GM12878 (cell line): ENCODE measurements at regions not wholly inside any gene's neighbourhood (a gene's known extent, or its start where the extent isn't known, plus 50 kb on each side); places are given as distances from the start of the nearest gene placed in this dataset.

ENCODE experiments used
- ATAC-seq: fragments of 200-7000 bp; cut with Tn5 transposase; 3 replicates; pipeline ENCODE4 v1.9.1; 2020; ENCODE audit warnings: mild to moderate bottlenecking, moderate library complexity
- BruUV-seq: library from RNA; stranded (reverse); fragments of 400-500 nt; replicated peaks from 2 replicates; lab custom pipeline; 2021; lab: Mats Ljungman, UMichigan
- CTCF ChIA-PET: fragments of 300-600 bp; sonication (Branson Sonifier 250); formaldehyde crosslinking; extraction: SDS; loops from one replicate; lab custom pipeline; 2021; ENCODE audit warnings: inconsistent platforms; lab: Yijun Ruan, JAX
- POLR2A ChIA-PET: fragments of 350-600 bp; formaldehyde crosslinking; extraction: SDS; loops from one replicate; lab custom pipeline; 2021; ENCODE audit warnings: inconsistent platforms; lab: Charles Lee
- RAD21 ChIA-PET: fragments of 300-600 bp; sonication (Branson Sonifier 250); formaldehyde crosslinking; loops from one replicate; lab custom pipeline; 2023; ENCODE audit warnings: antibody characterized with exemption; ENCODE audit not compliant: unreplicated experiment; lab: Charles Lee
- SMC1A ChIA-PET: fragments of 300-600 bp; sonication (Branson Sonifier 250); formaldehyde crosslinking; loops from one replicate; lab custom pipeline; 2023; ENCODE audit not compliant: unreplicated experiment, uncharacterized antibody; lab: Charles Lee
- DNase-seq: peaks from one replicate; pipeline ENCODE4 v3.0.0-alpha.2; 2011; ENCODE audit warnings: low read depth, low spot score
- FAIRE-seq: peaks from 3 replicates; lab custom pipeline; 2011; peaks lifted over from hg19 to GRCh38; lab: Jason Lieb, UNC
- H2AFZ ChIP-seq: 2 replicates; pipeline ENCODE4 v1.6.0; 2011; ENCODE audit warnings: low read depth, low read length, control low read depth; ENCODE audit not compliant: control insufficient read depth
- H3K27ac ChIP-seq: 2 replicates; pipeline ENCODE4 v1.5.1; 2011; ENCODE audit warnings: control low read depth; ENCODE audit not compliant: control insufficient read depth, insufficient read depth
- H3K27me3 ChIP-seq, 2 experiments: replicated peaks in 1 of 2; 2 replicates each; pipeline versions ENCODE4 v1.6.0 to v1.6.1; 2011; ENCODE audit warnings: low read length in 1 of 2; ENCODE audit not compliant: control insufficient read depth in 2 of 2, insufficient read depth in 2 of 2
- H3K36me3 ChIP-seq, 2 experiments: 2 replicates each; pipeline ENCODE4 v1.5.1; 2011; ENCODE audit warnings: low read length in 1 of 2; ENCODE audit not compliant: control insufficient read depth in 2 of 2, insufficient read depth in 2 of 2
- H3K4me1 ChIP-seq: 2 replicates; pipeline ENCODE4 v1.6.1; 2011; ENCODE audit warnings: mild to moderate bottlenecking, low read length, moderate library complexity, mixed read lengths; ENCODE audit not compliant: control insufficient read depth, insufficient read depth
- H3K4me2 ChIP-seq: 2 replicates; pipeline ENCODE4 v1.6.0; 2011; ENCODE audit warnings: control low read depth; ENCODE audit not compliant: control insufficient read depth, insufficient read depth
- H3K4me3 ChIP-seq: fragments of 200-600 bp; sonication (generic); 2 replicates; pipeline ENCODE4 v1.5.1; 2016
- H3K79me2 ChIP-seq: 2 replicates; pipeline ENCODE4 v1.6.0; 2011; ENCODE audit warnings: low read length; ENCODE audit not compliant: control insufficient read depth, insufficient read depth
- H3K9ac ChIP-seq: 2 replicates; pipeline ENCODE4 v1.8.0; 2011; ENCODE audit warnings: low read length, control low read depth, mixed read lengths; ENCODE audit not compliant: control insufficient read depth, insufficient read depth
- H3K9me3 ChIP-seq: replicated peaks from 3 replicates; pipeline ENCODE4 v1.5.1; 2011; ENCODE audit warnings: mild to moderate bottlenecking, low read length; ENCODE audit not compliant: control insufficient read depth, insufficient read depth
- H4K20me1 ChIP-seq: 2 replicates; pipeline ENCODE4 v1.6.0; 2011; ENCODE audit not compliant: control insufficient read depth, insufficient read depth
- CEBPZ ChIP-seq: fragments of 150-350 bp; IDR thresholded peaks from 2 replicates; pipeline ENCODE4 v1.6.1; 2016; ENCODE audit warnings: low read depth, low read length
- CHD4 ChIP-seq: fragments of 200-600 bp; sonication (generic); IDR thresholded peaks from 2 replicates; pipeline ENCODE4 v1.6.1; 2016; ENCODE audit warnings: mild to moderate bottlenecking
- KAT2A ChIP-seq: conservative IDR thresholded peaks from 2 replicates; pipeline ENCODE4 v1.6.1; 2011; ENCODE audit warnings: low read depth, low read length; ENCODE audit not compliant: control insufficient read depth
- KDM1A ChIP-seq: fragments of 200-600 bp; sonication (generic); IDR thresholded peaks from 2 replicates; pipeline ENCODE4 v1.6.1; 2016; ENCODE audit warnings: borderline replicate concordance
- POLR2AphosphoS2 ChIP-seq: IDR thresholded peaks from 2 replicates; pipeline ENCODE4 v1.6.1; 2011; ENCODE audit warnings: low read depth, mild to moderate bottlenecking, low read length, improper control_type of control experiment, moderate library complexity
- POU2F2 ChIP-seq: IDR thresholded peaks from 3 replicates; pipeline ENCODE4 v1.6.1; 2011; ENCODE audit warnings: low read depth, mild to moderate bottlenecking, low read length, borderline replicate concordance
- PRDM15 ChIP-seq: fragments of 450-650 bp; formaldehyde crosslinking; IDR thresholded peaks from 2 replicates; pipeline ENCODE4 v1.4.0; 2020; ENCODE audit warnings: mild to moderate bottlenecking, moderate library complexity
- REST ChIP-seq: IDR thresholded peaks from 2 replicates; pipeline ENCODE4 v1.6.1; 2012; ENCODE audit warnings: mild to moderate bottlenecking, low read depth, low read length
- SUZ12 ChIP-seq: fragments of 200-600 bp; sonication (generic); IDR thresholded peaks from one replicate; pipeline ENCODE4 v1.6.1; 2018; ENCODE audit warnings: antibody characterized with exemption, mild to moderate bottlenecking; ENCODE audit not compliant: unreplicated experiment
- ZBTB33 ChIP-seq: fragments of 450-650 bp; IDR thresholded peaks from 2 replicates; pipeline ENCODE4 v1.6.1; 2017; ENCODE audit warnings: mild to moderate bottlenecking
- ZNF622 ChIP-seq: fragments of 450-650 bp; IDR thresholded peaks from 2 replicates; pipeline ENCODE4 v1.6.1; 2017; ENCODE audit warnings: mild to moderate bottlenecking, inconsistent platforms
- WGBS: methylation state at CpG from one replicate; pipeline ENCODE4 v1.1.6; 2016; ENCODE audit warnings: low lambda C conversion rate; ENCODE audit not compliant: insufficient replicate concordance, insufficient coverage; ENCODE audit errors: missing lambda C conversion rate; 5-methylcytosine and 5-hydroxymethylcytosine counted together
- in situ Hi-C: fragments of 300-500 bp; cut with MboI; formaldehyde crosslinking; loops from 9 replicates; pipeline ENCODE4 v1.14.3; 2018; ENCODE audit warnings: mixed read lengths
- intact Hi-C: fragments of 100-400 bp; cut with micrococcal nuclease; formaldehyde crosslinking; loops from one replicate; pipeline ENCODE4 v1.14.2; 2022; ENCODE audit not compliant: unreplicated experiment

- no peak overlapping the region for H3K27ac ChIP-seq
- no peaks in the 10 kb centered on the region for H4K20me1 ChIP-seq
- no peaks in the 10 kb centered on the region for H3K27me3 ChIP-seq
- 2% methylated on average over 5 of the region's 5 CpGs for WGBS
- no peak for DNase-seq
- RAD21 ChIA-PET: no interaction called here
- in situ Hi-C loops: no loop called here
- H3K4me1 ChIP-seq: no peaks in the 10 kb centered on the region
- H3K79me2 ChIP-seq: no peaks in the 10 kb centered on the region
- intact Hi-C loops: no loop called here
- POLR2A ChIA-PET: no interaction called here
- no peak for FAIRE-seq
- CTCF ChIA-PET: no interaction called here
- SMC1A ChIA-PET: no interaction called here
- H3K4me2 ChIP-seq: no peak overlapping the region
- H2AFZ ChIP-seq: no peak overlapping the region
- no TSS peak for BruUV-seq
- H3K4me3 ChIP-seq: no peak overlapping the region
- no peak overlapping the region for H3K9ac ChIP-seq
- no peaks in the 10 kb centered on the region for H3K9me3 ChIP-seq
- ATAC-seq: no peak
- no peaks in the 10 kb centered on the region for H3K36me3 ChIP-seq
- TF ChIP-seq ZNF622 (no peak), PRDM15 (CRISPR knock-in tag) (no peak), CHD4 (no peak), POU2F2 (no peak), ZBTB33 (no peak), SUZ12 (no peak), CEBPZ (no peak), KDM1A (no peak), POLR2AphosphoS2 (no peak), REST (no peak), KAT2A (no peak)
These were observed 77.9 kb upstream of the ST6GAL2 start for GRCh38 chr2:106963893-106964292.
